GM18498 (cell line): ENCODE measurements at regions not wholly inside any gene's neighbourhood (a gene's known extent, or its start where the extent isn't known, plus 50 kb on each side); places are given as distances from the start of the nearest gene placed in this dataset.
"Not testable (repeated sequence)": the region's sequence is repeated elsewhere in the genome, so short reads cannot be mapped to it uniquely, and the experiment has no call there.

ENCODE experiments used
- ATAC-seq: cut with Tn5 transposase; IDR thresholded peaks from one replicate; pipeline ENCODE4 v1.9.1; 2021; ENCODE audit warnings: mild to moderate bottlenecking, moderate library complexity; ENCODE audit not compliant: unreplicated experiment

GRCh38 chr2:133967326-133967725 lies 286.5 kb upstream of the MGAT5 start:
- no peak for ATAC-seq

GRCh38 chr2:133968446-133968845 lies 285.4 kb upstream of the MGAT5 start:
- ATAC-seq: no peak

GRCh38 chr2:133970641-133971040 lies 283.2 kb upstream of the MGAT5 start:
- ATAC-seq: no peak

- no peak for ATAC-seq
These were observed 281.6 kb upstream of the MGAT5 start for GRCh38 chr2:133972297-133972696.

GRCh38 chr2:133972786-133973185 lies 281.1 kb upstream of the MGAT5 start:
- no peak for ATAC-seq

GRCh38 chr2:133974353-133974752 lies 279.5 kb upstream of the MGAT5 start:
- no peak for ATAC-seq

GRCh38 chr2:133975135-133975534 lies 278.7 kb upstream of the MGAT5 start:
- no peak for ATAC-seq

- no peak for ATAC-seq
These were observed 278.0 kb upstream of the MGAT5 start for GRCh38 chr2:133975676-133976428.

GRCh38 chr2:133976659-133977058 lies 277.2 kb upstream of the MGAT5 start:
- no peak for ATAC-seq

- no peak for ATAC-seq
These were observed 276.5 kb upstream of the MGAT5 start for GRCh38 chr2:133977405-133977804.

- no peak for ATAC-seq
These were observed 271.6 kb upstream of the MGAT5 start for GRCh38 chr2:133982256-133982655.

GRCh38 chr2:133985563-133985962 lies 268.3 kb upstream of the MGAT5 start:
- ATAC-seq: no peak

GRCh38 chr2:133986081-133986837 lies 267.6 kb upstream of the MGAT5 start:
- ATAC-seq: no peak

- no peak for ATAC-seq
These were observed 266.7 kb upstream of the MGAT5 start for GRCh38 chr2:133986881-133987795.

- no peak for ATAC-seq
These were observed 265.5 kb upstream of the MGAT5 start for GRCh38 chr2:133988316-133988891.

- ATAC-seq: no peak
These were observed 262.2 kb upstream of the MGAT5 start for GRCh38 chr2:133991606-133992168.

GRCh38 chr2:133992454-133992853 lies 261.4 kb upstream of the MGAT5 start:
- no peak for ATAC-seq

GRCh38 chr2:133993160-133993559 lies 260.7 kb upstream of the MGAT5 start:
- no peak for ATAC-seq

- not testable (repeated sequence) for ATAC-seq
These were observed 255.1 kb upstream of the MGAT5 start for GRCh38 chr2:133998726-133999125.

- no peak for ATAC-seq
These were observed 251.5 kb upstream of the MGAT5 start for GRCh38 chr2:134002391-134002790.

- ATAC-seq: no peak
These were observed 251.0 kb upstream of the MGAT5 start for GRCh38 chr2:134002921-134003320.
